Astrocyte (in vitro differentiated cells and primary cell): ENCODE measurements at regions not wholly inside any gene's neighbourhood (a gene's known extent, or its start where the extent isn't known, plus 50 kb on each side); places are given as distances from the start of the nearest gene placed in this dataset.
"Not testable (repeated sequence)": the region's sequence is repeated elsewhere in the genome, so short reads cannot be mapped to it uniquely, and the experiment has no call there.

Experiments used
- DNase-seq: peaks from one replicate; pipeline ENCODE4 v3.0.0-alpha.2; 2010; ENCODE audit warnings: low read depth
- FAIRE-seq: peaks from 2 replicates; lab custom pipeline; 2011; peaks lifted over from hg19 to GRCh38; lab: Jason Lieb, UNC
- H2AFZ ChIP-seq: 2 replicates; pipeline ENCODE4 v1.6.0; 2012; ENCODE audit warnings: low read depth, low read length, inconsistent platforms
- H3K27ac ChIP-seq: 2 replicates; pipeline ENCODE4 v1.5.1; 2011; ENCODE audit warnings: low read depth, low read length, inconsistent platforms
- H3K27me3 ChIP-seq: 2 replicates; pipeline ENCODE4 v1.6.0; 2011; ENCODE audit warnings: low read length, inconsistent platforms; ENCODE audit not compliant: insufficient read depth
- H3K36me3 ChIP-seq: 2 replicates; pipeline ENCODE4 v1.5.1; 2011; ENCODE audit warnings: low read length, inconsistent platforms; ENCODE audit not compliant: insufficient read depth
- H3K4me1 ChIP-seq: 2 replicates; pipeline ENCODE4 v1.5.1; 2011; ENCODE audit warnings: low read length, inconsistent platforms; ENCODE audit not compliant: insufficient read depth
- H3K4me2 ChIP-seq: 2 replicates; pipeline ENCODE4 v1.6.0; 2012; ENCODE audit warnings: low read length, inconsistent platforms
- H3K4me3 ChIP-seq: 2 replicates; pipeline ENCODE4 v1.5.1; 2011; ENCODE audit warnings: low read depth, mild to moderate bottlenecking, low read length, inconsistent platforms; ENCODE audit not compliant: insufficient read depth
- H3K79me2 ChIP-seq: 2 replicates; pipeline ENCODE4 v1.6.0; 2012; ENCODE audit warnings: mild to moderate bottlenecking, low read length, inconsistent platforms; ENCODE audit not compliant: insufficient read depth
- H3K9ac ChIP-seq: 2 replicates; pipeline ENCODE4 v1.6.0; 2012; ENCODE audit warnings: mild to moderate bottlenecking, low read length, inconsistent platforms
- H3K9me3 ChIP-seq: 2 replicates; pipeline ENCODE4 v1.5.1; 2012; ENCODE audit warnings: low read depth, mild to moderate bottlenecking, low read length, inconsistent platforms; ENCODE audit not compliant: insufficient read depth
- H4K20me1 ChIP-seq: 2 replicates; pipeline ENCODE4 v1.6.0; 2012; ENCODE audit warnings: low read length, inconsistent platforms; ENCODE audit not compliant: insufficient read depth
- H3K27ac Mint-ChIP-seq: one replicate; pipeline ENCODE4 v1.8.0; 2021; ENCODE audit warnings: mild to moderate bottlenecking, mixed read lengths; ENCODE audit not compliant: unreplicated experiment
- H3K27me3 Mint-ChIP-seq: one replicate; pipeline ENCODE4 v1.8.0; 2021; ENCODE audit warnings: low read depth, mixed read lengths; ENCODE audit not compliant: unreplicated experiment
- H3K36me3 Mint-ChIP-seq: one replicate; pipeline ENCODE4 v1.8.0; 2021; ENCODE audit warnings: low read depth, mixed read lengths; ENCODE audit not compliant: unreplicated experiment
- H3K4me1 Mint-ChIP-seq: one replicate; pipeline ENCODE4 v1.8.0; 2021; ENCODE audit warnings: low read depth, mixed read lengths; ENCODE audit not compliant: unreplicated experiment
- H3K4me3 Mint-ChIP-seq: one replicate; pipeline ENCODE4 v1.8.0; 2021; ENCODE audit warnings: mild to moderate bottlenecking, moderate library complexity, mixed read lengths; ENCODE audit not compliant: unreplicated experiment
- H3K9me3 Mint-ChIP-seq: one replicate; pipeline ENCODE4 v1.8.0; 2021; ENCODE audit warnings: mild to moderate bottlenecking, mixed read lengths; ENCODE audit not compliant: unreplicated experiment
- CTCF ChIP-seq: IDR thresholded peaks from 2 replicates; pipeline ENCODE4 v1.5.1; 2011; ENCODE audit warnings: low read depth, mild to moderate bottlenecking, inconsistent platforms, low read length, moderate library complexity; ENCODE audit not compliant: insufficient read depth
- EZH2 ChIP-seq: IDR thresholded peaks from 2 replicates; pipeline ENCODE4 v1.6.1; 2012; ENCODE audit warnings: mild to moderate bottlenecking, low read length, inconsistent platforms; ENCODE audit not compliant: insufficient read depth

GRCh38 chrX:23061116-23061515, 61.4 kb downstream of the DDX53 start:
- Histone ChIP-seq H3K9ac (no peak overlapping the region), H3K4me2 (no peak overlapping the region), H3K27ac (no peak overlapping the region), H3K27me3 (no peaks in the 10 kb centered on the region), H3K4me1 (no peaks in the 10 kb centered on the region), H2AFZ (no peak overlapping the region), H4K20me1 (no peaks in the 10 kb centered on the region), H3K9me3 (no peaks in the 10 kb centered on the region), H3K36me3 (no peaks in the 10 kb centered on the region), H3K79me2 (no peaks in the 10 kb centered on the region), H3K4me3 (no peak overlapping the region)
- no peaks in the 10 kb centered on the region for H3K36me3 Mint-ChIP-seq
- no peaks in the 10 kb centered on the region for H3K4me1 Mint-ChIP-seq
- FAIRE-seq (peak; percentile 92), DNase-seq (no peak)
- no peak overlapping the region for H3K27ac Mint-ChIP-seq
- H3K4me3 Mint-ChIP-seq = no peak overlapping the region
- TF ChIP-seq EZH2 = no peak
- TF ChIP-seq CTCF = no peak
- no peaks in the 10 kb centered on the region for H3K27me3 Mint-ChIP-seq
- H3K9me3 Mint-ChIP-seq = peaks cover 6% of the 10 kb centered on the region

- Histone ChIP-seq H3K4me1 (no peaks in the 10 kb centered on the region), H3K4me3 (no peak overlapping the region), H2AFZ (no peak overlapping the region), H3K27me3 (no peaks in the 10 kb centered on the region), H3K36me3 (no peaks in the 10 kb centered on the region), H3K9me3 (no peaks in the 10 kb centered on the region), H3K27ac (no peak overlapping the region), H3K4me2 (no peak overlapping the region), H4K20me1 (no peaks in the 10 kb centered on the region), H3K79me2 (no peaks in the 10 kb centered on the region), H3K9ac (no peak overlapping the region)
- no peak overlapping the region for H3K27ac Mint-ChIP-seq
- H3K4me1 Mint-ChIP-seq = no peaks in the 10 kb centered on the region
- H3K36me3 Mint-ChIP-seq = no peaks in the 10 kb centered on the region
- no peak overlapping the region for H3K4me3 Mint-ChIP-seq
- FAIRE-seq = no peak
- H3K9me3 Mint-ChIP-seq = peaks cover 6% of the 10 kb centered on the region
- no peak for DNase-seq
- TF ChIP-seq EZH2 (no peak), CTCF (no peak)
- H3K27me3 Mint-ChIP-seq = no peaks in the 10 kb centered on the region
These were observed 62.6 kb downstream of the DDX53 start for GRCh38 chrX:23062359-23062758.

GRCh38 chrX:23066588-23067281, 67.0 kb downstream of the DDX53 start:
- Histone ChIP-seq H3K9ac (no peak overlapping the region), H3K4me2 (no peak overlapping the region), H3K79me2 (no peaks in the 10 kb centered on the region), H3K4me1 (no peaks in the 10 kb centered on the region), H3K4me3 (no peak overlapping the region), H2AFZ (no peak overlapping the region), H3K27me3 (no peaks in the 10 kb centered on the region), H3K27ac (no peak overlapping the region), H3K36me3 (no peaks in the 10 kb centered on the region), H3K9me3 (no peaks in the 10 kb centered on the region), H4K20me1 (no peaks in the 10 kb centered on the region)
- no peaks in the 10 kb centered on the region for H3K9me3 Mint-ChIP-seq
- no peaks in the 10 kb centered on the region for H3K27me3 Mint-ChIP-seq
- FAIRE-seq (peak; percentile 65), DNase-seq (no peak)
- no peak overlapping the region for H3K27ac Mint-ChIP-seq
- H3K36me3 Mint-ChIP-seq = no peaks in the 10 kb centered on the region
- TF ChIP-seq EZH2 (no peak), CTCF (no peak)
- no peaks in the 10 kb centered on the region for H3K4me1 Mint-ChIP-seq
- no peak overlapping the region for H3K4me3 Mint-ChIP-seq

- H3K27ac Mint-ChIP-seq, H3K9me3 Mint-ChIP-seq, H3K4me2 ChIP-seq, H3K36me3 ChIP-seq, DNase-seq, H3K9me3 ChIP-seq, H3K4me1 Mint-ChIP-seq, H3K9ac ChIP-seq, H3K79me2 ChIP-seq, H3K27me3 ChIP-seq, H3K27me3 Mint-ChIP-seq, H2AFZ ChIP-seq, H3K36me3 Mint-ChIP-seq, H3K27ac ChIP-seq, H3K4me3 ChIP-seq, H4K20me1 ChIP-seq, H3K4me3 Mint-ChIP-seq, FAIRE-seq, H3K4me1 ChIP-seq: not testable (repeated sequence)
These were observed 75.7 kb downstream of the DDX53 start for GRCh38 chrX:23075461-23075860.
